ENCODE measurements at regions not wholly inside any gene's neighbourhood (a gene's known extent, or its start where the extent isn't known, plus 50 kb on each side); places are given as distances from the start of the nearest gene placed in this dataset.

GRCh38 chr16:51409001-51409675, 258.1 kb upstream of the SALL1 start:
- in situ Hi-C loops (cut with MboI; ENCODE audit: low pct_unique_long_range_greater_than_20kb, low sequenced_read_pairs) = no loop called here
- DNase-seq = no peak

- in situ Hi-C loops (cut with MboI; ENCODE audit: low pct_unique_long_range_greater_than_20kb, low sequenced_read_pairs) = no loop called here
- no peak for DNase-seq
Measured at GRCh38 chr16:51408357-51408756, 257.3 kb upstream of the SALL1 start.

- DNase-seq = no peak
- in situ Hi-C loops (cut with MboI; ENCODE audit: low pct_unique_long_range_greater_than_20kb, low sequenced_read_pairs) = no loop called here
Measured at GRCh38 chr16:51407921-51408320, 256.9 kb upstream of the SALL1 start.

GRCh38 chr16:51407199-51407598, 256.1 kb upstream of the SALL1 start:
- DNase-seq = no peak
- in situ Hi-C loops (cut with MboI; ENCODE audit: low pct_unique_long_range_greater_than_20kb, low sequenced_read_pairs) = no loop called here

- no peak for DNase-seq
- in situ Hi-C loops (cut with MboI; ENCODE audit: low pct_unique_long_range_greater_than_20kb, low sequenced_read_pairs) = no loop called here
Measured at GRCh38 chr16:51405361-51405760, 254.3 kb upstream of the SALL1 start.

- in situ Hi-C loops (cut with MboI; ENCODE audit: low pct_unique_long_range_greater_than_20kb, low sequenced_read_pairs) = no loop called here
- DNase-seq = no peak
Measured at GRCh38 chr16:51404386-51404785, 253.3 kb upstream of the SALL1 start.

- in situ Hi-C loops (cut with MboI; ENCODE audit: low pct_unique_long_range_greater_than_20kb, low sequenced_read_pairs) = no loop called here
- DNase-seq = no peak
Measured at GRCh38 chr16:51402785-51403184, 251.7 kb upstream of the SALL1 start.

GRCh38 chr16:51402298-51402697, 251.2 kb upstream of the SALL1 start:
- no peak for DNase-seq
- in situ Hi-C loops (cut with MboI; ENCODE audit: low pct_unique_long_range_greater_than_20kb, low sequenced_read_pairs) = no loop called here

GRCh38 chr16:51401673-51402072, 250.6 kb upstream of the SALL1 start:
- no peak for DNase-seq
- in situ Hi-C loops (cut with MboI; ENCODE audit: low pct_unique_long_range_greater_than_20kb, low sequenced_read_pairs) = no loop called here

- in situ Hi-C loops (cut with MboI; ENCODE audit: low pct_unique_long_range_greater_than_20kb, low sequenced_read_pairs) = no loop called here
- no peak for DNase-seq
Measured at GRCh38 chr16:51399908-51400670, 249.0 kb upstream of the SALL1 start.

GRCh38 chr16:51394421-51394820, 243.4 kb upstream of the SALL1 start:
- DNase-seq = no peak
- in situ Hi-C loops (cut with MboI; ENCODE audit: low pct_unique_long_range_greater_than_20kb, low sequenced_read_pairs) = no loop called here

GRCh38 chr16:51393381-51394005, 242.4 kb upstream of the SALL1 start:
- DNase-seq = no peak
- in situ Hi-C loops (cut with MboI; ENCODE audit: low pct_unique_long_range_greater_than_20kb, low sequenced_read_pairs) = no loop called here

- in situ Hi-C loops (cut with MboI; ENCODE audit: low pct_unique_long_range_greater_than_20kb, low sequenced_read_pairs) = no loop called here
Measured at GRCh38 chr16:51392521-51393187, 241.6 kb upstream of the SALL1 start.

GRCh38 chr16:51391798-51392511, 240.9 kb upstream of the SALL1 start:
- no peak for DNase-seq
- in situ Hi-C loops (cut with MboI; ENCODE audit: low pct_unique_long_range_greater_than_20kb, low sequenced_read_pairs) = no loop called here

More at GRCh38 chr16:51392521-51393187, 241.6 kb upstream of the SALL1 start:
- DNase-seq = no peak

- in situ Hi-C loops (cut with MboI; ENCODE audit: low pct_unique_long_range_greater_than_20kb, low sequenced_read_pairs) = no loop called here
- no peak for DNase-seq
Measured at GRCh38 chr16:51390877-51391276, 239.8 kb upstream of the SALL1 start.

GRCh38 chr16:51389881-51390280, 238.8 kb upstream of the SALL1 start:
- in situ Hi-C loops (cut with MboI; ENCODE audit: low pct_unique_long_range_greater_than_20kb, low sequenced_read_pairs) = no loop called here

GRCh38 chr16:51388516-51388951, 237.5 kb upstream of the SALL1 start:
- no peak for DNase-seq
- in situ Hi-C loops (cut with MboI; ENCODE audit: low pct_unique_long_range_greater_than_20kb, low sequenced_read_pairs) = no loop called here

More at GRCh38 chr16:51389881-51390280, 238.8 kb upstream of the SALL1 start:
- DNase-seq = no peak

- in situ Hi-C loops (cut with MboI; ENCODE audit: low pct_unique_long_range_greater_than_20kb, low sequenced_read_pairs) = no loop called here
- no peak for DNase-seq
Measured at GRCh38 chr16:51383909-51384308, 232.8 kb upstream of the SALL1 start.

GRCh38 chr16:51382940-51383339, 231.9 kb upstream of the SALL1 start:
- no peak for DNase-seq
- in situ Hi-C loops (cut with MboI; ENCODE audit: low pct_unique_long_range_greater_than_20kb, low sequenced_read_pairs) = no loop called here

Measured in KBM-7 (cell line).